Caco-2 (cell line): ENCODE measurements at regions not wholly inside any gene's neighbourhood (a gene's known extent, or its start where the extent isn't known, plus 50 kb on each side); places are given as distances from the start of the nearest gene placed in this dataset.

ENCODE experiments used
- BruUV-seq: library from RNA; stranded (reverse); fragments of 400-500 nt; replicated peaks from 2 replicates; lab custom pipeline; 2021; lab: Mats Ljungman, UMichigan
- CTCF ChIA-PET: fragments of 300-600 bp; sonication (Branson Sonifier 250); formaldehyde crosslinking; loops from one replicate; lab custom pipeline; 2022; ENCODE audit warnings: antibody characterized with exemption; lab: Charles Lee
- POLR2A ChIA-PET: fragments of 300-600 bp; sonication (Branson Sonifier 250); formaldehyde crosslinking; loops from one replicate; lab custom pipeline; 2022; ENCODE audit warnings: antibody characterized with exemption; lab: Charles Lee
- DNase-seq, 2 experiments: peaks; one replicate each; pipeline versions ENCODE4 v3.0.0 to v3.0.0-alpha.2; 2020 to 2022
- H3K27me3 ChIP-seq: replicated peaks from 2 replicates; pipeline ENCODE4 v1.6.0; 2011; ENCODE audit warnings: low read length; ENCODE audit not compliant: control insufficient read depth, insufficient read depth
- H3K36me3 ChIP-seq: 2 replicates; pipeline ENCODE4 v1.5.1; 2011; ENCODE audit warnings: low read length; ENCODE audit not compliant: control insufficient read depth, insufficient read depth
- H3K4me1 ChIP-seq: fragments of 250-450 bp; sonication (Bioruptor Pico); 2 replicates; pipeline ENCODE4 v1.5.1; 2020; ENCODE audit warnings: mild to moderate bottlenecking
- H3K4me3 ChIP-seq: 2 replicates; pipeline ENCODE4 v1.5.1; 2011; ENCODE audit warnings: low read depth, mild to moderate bottlenecking, control low read depth, low read length
- H3K9me3 ChIP-seq: fragments of 250-450 bp; sonication (Bioruptor Pico); 2 replicates; pipeline ENCODE4 v1.5.1; 2020; ENCODE audit warnings: mild to moderate bottlenecking, moderate library complexity
- H3K27ac Mint-ChIP-seq: one replicate; pipeline ENCODE4 v1.8.0; 2022; ENCODE audit warnings: mixed read lengths; ENCODE audit not compliant: unreplicated experiment
- H3K27me3 Mint-ChIP-seq: one replicate; pipeline ENCODE4 v1.8.0; 2022; ENCODE audit warnings: mixed read lengths; ENCODE audit not compliant: insufficient read depth, unreplicated experiment
- H3K36me3 Mint-ChIP-seq: one replicate; pipeline ENCODE4 v1.8.0; 2022; ENCODE audit warnings: mild to moderate bottlenecking, mixed read lengths; ENCODE audit not compliant: insufficient read depth, unreplicated experiment
- H3K4me1 Mint-ChIP-seq: one replicate; pipeline ENCODE4 v1.8.0; 2022; ENCODE audit warnings: low read depth, mixed read lengths; ENCODE audit not compliant: unreplicated experiment
- H3K4me3 Mint-ChIP-seq: one replicate; pipeline ENCODE4 v1.8.0; 2022; ENCODE audit warnings: mild to moderate bottlenecking, moderate library complexity, mixed read lengths; ENCODE audit not compliant: unreplicated experiment
- H3K9me3 Mint-ChIP-seq: one replicate; pipeline ENCODE4 v1.8.0; 2022; ENCODE audit warnings: mixed read lengths; ENCODE audit not compliant: unreplicated experiment
- CTCF ChIP-seq, 2 experiments: fragments of 200-600 bp in 1 of 2; IDR thresholded peaks; 1 replicate in 1 of 2; 2 replicates in 1 of 2; pipeline versions ENCODE4 v1.5.1 to v1.8.0; 2011 to 2022; ENCODE audit warnings: antibody characterized with exemption in 1 of 2, control low read depth in 1 of 2, inconsistent platforms in 1 of 2, low read depth in 1 of 2, low read length in 1 of 2, mild to moderate bottlenecking in 1 of 2, moderate library complexity in 1 of 2; ENCODE audit not compliant: insufficient read depth in 1 of 2, severe bottlenecking in 1 of 2, unreplicated experiment in 1 of 2
- intact Hi-C: fragments of 100-400 bp; cut with micrococcal nuclease; formaldehyde crosslinking; loops from one replicate; pipeline ENCODE4 v1.10.0; 2022; ENCODE audit not compliant: unreplicated experiment

GRCh38 chr6:10140824-10141223 lies 274.1 kb downstream of the TFAP2A start:
- CTCF ChIA-PET, result no interaction called here
- DNase-seq, result no peak
- no peak overlapping the region for H3K4me3 ChIP-seq
- Mint-ChIP-seq H3K36me3 (no peaks in the 10 kb centered on the region), H3K9me3 (no peaks in the 10 kb centered on the region), H3K4me1 (no peaks in the 10 kb centered on the region), H3K4me3 (no peak overlapping the region), H3K27me3 (peaks cover 3% of the 10 kb centered on the region), H3K27ac (no peak overlapping the region)
- no peaks in the 10 kb centered on the region for H3K27me3 ChIP-seq
- no peaks in the 10 kb centered on the region for H3K4me1 ChIP-seq
- no TSS peak for BruUV-seq
- H3K36me3 ChIP-seq, result no peaks in the 10 kb centered on the region
- no peak for TF ChIP-seq CTCF (IDR thresholded peaks at IDR 0.05; ENCODE audit: insufficient read depth in 1 of 2, low read depth in 1 of 2, low read length in 1 of 2, severe bottlenecking in 1 of 2, unreplicated experiment in 1 of 2)
- no peaks in the 10 kb centered on the region for H3K9me3 ChIP-seq
- POLR2A ChIA-PET, result no interaction called here
- intact Hi-C loops, result no loop called here

- Mint-ChIP-seq H3K27me3 (peaks cover 3% of the 10 kb centered on the region), H3K4me3 (no peak overlapping the region), H3K36me3 (no peaks in the 10 kb centered on the region), H3K9me3 (no peaks in the 10 kb centered on the region), H3K27ac (no peak overlapping the region), H3K4me1 (no peaks in the 10 kb centered on the region)
- no peak for TF ChIP-seq CTCF (IDR thresholded peaks at IDR 0.05; ENCODE audit: insufficient read depth in 1 of 2, low read depth in 1 of 2, low read length in 1 of 2, severe bottlenecking in 1 of 2, unreplicated experiment in 1 of 2)
- Histone ChIP-seq H3K4me3 (no peak overlapping the region), H3K27me3 (no peaks in the 10 kb centered on the region), H3K36me3 (no peaks in the 10 kb centered on the region), H3K4me1 (no peaks in the 10 kb centered on the region), H3K9me3 (no peaks in the 10 kb centered on the region)
- no peak for DNase-seq
- ChIA-PET CTCF (no interaction called here), POLR2A (no interaction called here)
- intact Hi-C loops, result no loop called here
- BruUV-seq, result no TSS peak
Observed at GRCh38 chr6:10140136-10140535, 274.7 kb downstream of the TFAP2A start.

- no peaks in the 10 kb centered on the region for H3K27me3 ChIP-seq
- no peaks in the 10 kb centered on the region for H3K36me3 Mint-ChIP-seq
- no peaks in the 10 kb centered on the region for H3K36me3 ChIP-seq
- ChIA-PET CTCF (no interaction called here), POLR2A (no interaction called here)
- H3K9me3 Mint-ChIP-seq, result no peaks in the 10 kb centered on the region
- H3K4me3 ChIP-seq, result no peak overlapping the region
- H3K9me3 ChIP-seq, result no peaks in the 10 kb centered on the region
- intact Hi-C loops, result no loop called here
- no peaks in the 10 kb centered on the region for H3K4me1 ChIP-seq
- no peak for DNase-seq
- H3K27me3 Mint-ChIP-seq, result peaks cover 3% of the 10 kb centered on the region
- no peak for TF ChIP-seq CTCF (IDR thresholded peaks at IDR 0.05; ENCODE audit: insufficient read depth in 1 of 2, low read depth in 1 of 2, low read length in 1 of 2, severe bottlenecking in 1 of 2, unreplicated experiment in 1 of 2)
- H3K4me3 Mint-ChIP-seq, result no peak overlapping the region
- H3K27ac Mint-ChIP-seq, result no peak overlapping the region
- BruUV-seq, result no TSS peak
- H3K4me1 Mint-ChIP-seq, result no peaks in the 10 kb centered on the region
Observed at GRCh38 chr6:10138917-10139316, 276.0 kb downstream of the TFAP2A start.
